Ishikawa (cell line): ENCODE measurements at regions not wholly inside any gene's neighbourhood (a gene's known extent, or its start where the extent isn't known, plus 50 kb on each side); places are given as distances from the start of the nearest gene placed in this dataset.

Source experiments
- EGR1 ChIP-seq: IDR thresholded peaks from 2 replicates; pipeline ENCODE4 v1.6.1; 2012
- EP300 ChIP-seq: IDR thresholded peaks from 2 replicates; pipeline ENCODE4 v1.6.1; 2012; ENCODE audit warnings: borderline replicate concordance
- MAX ChIP-seq: IDR thresholded peaks from 2 replicates; pipeline ENCODE4 v1.6.1; 2012
- NFIC ChIP-seq: IDR thresholded peaks from 2 replicates; pipeline ENCODE4 v1.6.1; 2012
- TAF1 ChIP-seq: IDR thresholded peaks from 2 replicates; pipeline ENCODE4 v1.6.1; 2012; ENCODE audit warnings: low read depth, mild to moderate bottlenecking
- TCF12 ChIP-seq: IDR thresholded peaks from 2 replicates; pipeline ENCODE4 v1.6.1; 2012; ENCODE audit warnings: low read depth
- YY1 ChIP-seq: IDR thresholded peaks from 2 replicates; pipeline ENCODE4 v1.6.1; 2012; ENCODE audit warnings: low read depth
- ZBTB7A ChIP-seq: IDR thresholded peaks from 2 replicates; pipeline ENCODE4 v1.6.1; 2012; ENCODE audit warnings: low read depth

DNA sequence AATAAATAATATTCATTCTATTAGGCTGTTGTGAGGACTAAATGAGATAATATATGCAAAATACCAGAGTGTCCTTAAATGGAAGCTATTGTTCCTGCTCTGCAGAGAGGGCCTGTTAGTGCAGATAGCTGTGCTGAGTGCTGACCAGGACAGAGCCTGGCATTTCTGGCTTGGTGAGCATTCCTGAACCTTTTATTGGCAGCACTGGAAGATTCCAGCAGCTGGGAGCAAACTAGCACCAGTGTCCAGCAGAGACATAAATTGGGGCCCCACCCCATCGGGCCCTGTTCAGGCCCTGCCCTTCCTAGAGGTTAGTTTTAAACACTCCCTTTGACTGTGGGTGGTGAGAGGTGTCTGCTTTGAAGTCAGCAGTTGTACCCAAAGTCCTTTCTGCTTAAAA, 85.9 kb upstream of the GADD45A start:
- TF ChIP-seq NFIC: no peak
- TF ChIP-seq TCF12: no peak
- no peak for TF ChIP-seq ZBTB7A
- no peak for TF ChIP-seq EP300
- TF ChIP-seq MAX: no peak
- no peak for TF ChIP-seq TAF1
- TF ChIP-seq EGR1: no peak
- TF ChIP-seq YY1: no peak
